G401 (cell line): ENCODE measurements at regions not wholly inside any gene's neighbourhood (a gene's known extent, or its start where the extent isn't known, plus 50 kb on each side); places are given as distances from the start of the nearest gene placed in this dataset.

Experiments
- DNase-seq: peaks from one replicate; pipeline ENCODE4 v3.0.0-alpha.2; 2015; ENCODE audit warnings: low spot score
- in situ Hi-C: cut with HindIII; loops from 2 replicates; pipeline ENCODE4 v1.10.0; 2016; ENCODE audit warnings: low sequenced_read_pairs, mixed read lengths

GRCh38 chr1:163701783-163702374 is 380.1 kb downstream of the NUF2 start:
- in situ Hi-C loops = no loop called here
- DNase-seq = no peak

GRCh38 chr1:163703794-163704193 is 382.0 kb downstream of the NUF2 start:
- in situ Hi-C loops = no loop called here
- DNase-seq = no peak

- in situ Hi-C loops = no loop called here
- no peak for DNase-seq
These were observed 385.2 kb downstream of the NUF2 start for GRCh38 chr1:163706915-163707314.

GRCh38 chr1:163709636-163710035 is 387.9 kb downstream of the NUF2 start:
- no peak for DNase-seq
- in situ Hi-C loops = no loop called here

- in situ Hi-C loops = no loop called here
- DNase-seq = no peak
These were observed 390.6 kb downstream of the NUF2 start for GRCh38 chr1:163712321-163712720.

- no peak for DNase-seq
- in situ Hi-C loops = no loop called here
These were observed 398.5 kb downstream of the NUF2 start for GRCh38 chr1:163720294-163720693.

GRCh38 chr1:163725551-163725950 is 403.8 kb downstream of the NUF2 start:
- DNase-seq = no peak
- in situ Hi-C loops = no loop called here

GRCh38 chr1:163730411-163730821 is 408.7 kb downstream of the NUF2 start:
- in situ Hi-C loops = no loop called here
- no peak for DNase-seq

GRCh38 chr1:163737261-163737660 is 415.5 kb downstream of the NUF2 start:
- DNase-seq = no peak
- in situ Hi-C loops = no loop called here

GRCh38 chr1:163744301-163744887 is 422.6 kb downstream of the NUF2 start:
- in situ Hi-C loops = no loop called here
- no peak for DNase-seq

- DNase-seq = no peak
- in situ Hi-C loops = no loop called here
These were observed 423.4 kb downstream of the NUF2 start for GRCh38 chr1:163745204-163745603.

- in situ Hi-C loops = no loop called here
- DNase-seq = no peak
These were observed 425.5 kb downstream of the NUF2 start for GRCh38 chr1:163747261-163747660.

GRCh38 chr1:163747855-163748254 is 426.1 kb downstream of the NUF2 start:
- in situ Hi-C loops = no loop called here
- DNase-seq = no peak

GRCh38 chr1:163758977-163759670 is 437.4 kb downstream of the NUF2 start:
- no peak for DNase-seq
- in situ Hi-C loops = no loop called here

- in situ Hi-C loops = no loop called here
- no peak for DNase-seq
These were observed 440.1 kb downstream of the NUF2 start for GRCh38 chr1:163761898-163762297.

- in situ Hi-C loops = no loop called here
- DNase-seq = no peak
These were observed 444.6 kb downstream of the NUF2 start for GRCh38 chr1:163766257-163766918.

- in situ Hi-C loops = no loop called here
These were observed 446.8 kb downstream of the NUF2 start for GRCh38 chr1:163768576-163768975.

GRCh38 chr1:163770265-163770664 is 448.5 kb downstream of the NUF2 start:
- in situ Hi-C loops = no loop called here
- DNase-seq = no peak

More at GRCh38 chr1:163768576-163768975, 446.8 kb downstream of the NUF2 start:
- no peak for DNase-seq

GRCh38 chr1:163771637-163772036 is 449.9 kb downstream of the NUF2 start:
- in situ Hi-C loops = no loop called here
- DNase-seq = no peak

GRCh38 chr1:163772246-163772645 is 450.5 kb downstream of the NUF2 start:
- no peak for DNase-seq
- in situ Hi-C loops = no loop called here
